ENCODE measurements at regions not wholly inside any gene's neighbourhood (a gene's known extent, or its start where the extent isn't known, plus 50 kb on each side); places are given as distances from the start of the nearest gene placed in this dataset.
"Not testable (repeated sequence)": the region's sequence is repeated elsewhere in the genome, so short reads cannot be mapped to it uniquely, and the experiment has no call there.

DNA sequence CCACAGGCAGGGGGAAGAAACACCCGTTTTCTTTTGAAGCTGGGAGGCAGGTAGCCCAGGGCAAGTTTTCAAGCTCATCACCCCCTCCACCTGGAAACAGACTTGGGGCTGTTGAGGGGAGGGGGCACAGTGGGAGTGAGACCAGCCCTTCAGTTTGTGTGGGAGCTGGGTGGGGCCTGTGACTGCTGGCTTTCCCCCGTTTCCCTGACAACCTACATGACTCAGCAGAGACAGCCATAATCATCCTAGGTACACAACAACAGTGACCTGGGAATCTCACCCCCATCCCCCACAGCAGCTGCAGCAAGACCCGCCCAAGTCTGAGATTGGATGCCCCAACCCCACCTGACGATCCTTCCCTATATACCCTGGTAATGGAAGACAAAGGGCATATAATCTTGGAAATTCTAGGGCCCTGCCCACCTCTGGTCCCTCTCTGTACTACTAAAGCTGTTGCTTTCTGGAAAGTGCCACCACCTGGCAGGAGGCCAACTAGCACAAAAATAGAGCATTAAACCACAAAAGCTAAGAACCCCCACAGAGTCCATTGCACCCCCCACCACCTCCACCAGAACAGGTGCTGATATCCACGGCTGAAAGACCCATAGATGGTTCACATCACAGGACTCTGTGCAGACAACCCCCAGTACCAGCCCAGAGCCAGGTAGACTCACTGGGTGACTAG is 422.2 kb upstream of the SGO1 start:
- no peak for DNase-seq

DNA sequence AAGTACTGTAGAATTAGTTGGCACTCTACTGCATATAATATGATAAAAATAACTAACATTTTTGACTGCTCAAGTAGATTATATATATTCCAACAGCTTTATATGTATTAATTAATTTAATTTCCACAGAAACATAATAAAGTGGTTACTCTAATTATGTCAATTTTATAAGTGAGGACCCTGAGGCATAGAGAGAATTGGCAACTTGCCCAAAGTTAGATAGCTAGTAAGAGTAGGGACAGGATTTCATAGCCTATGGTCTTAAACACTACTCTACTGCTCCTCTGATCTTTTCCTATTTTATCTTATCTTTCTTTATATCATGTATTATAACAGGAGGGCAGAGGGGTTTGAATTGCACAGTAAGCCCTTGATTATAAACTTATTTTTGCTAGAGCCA is 418.7 kb upstream of the SGO1 start:
- DNase-seq = no peak

DNA sequence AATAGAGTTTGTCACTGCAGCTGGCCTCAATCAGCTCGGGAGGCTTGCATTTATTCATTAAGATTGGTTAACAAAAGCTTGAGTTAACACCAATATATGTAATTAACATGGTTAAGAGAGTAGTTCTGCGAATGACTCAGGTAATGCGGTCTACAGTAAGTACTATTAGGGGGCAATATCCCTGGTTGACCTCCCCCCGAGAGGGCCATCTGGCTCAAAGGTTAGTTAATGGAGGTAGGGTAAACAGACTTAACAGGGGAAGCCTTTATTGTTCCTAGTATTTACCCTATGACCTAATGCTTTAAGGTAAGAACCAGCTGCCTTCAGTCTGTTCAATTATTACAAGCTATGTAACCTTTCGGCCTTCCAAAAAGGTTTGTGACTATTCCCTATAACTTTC is 403.3 kb upstream of the SGO1 start:
- peak; percentile 47 for DNase-seq

DNA sequence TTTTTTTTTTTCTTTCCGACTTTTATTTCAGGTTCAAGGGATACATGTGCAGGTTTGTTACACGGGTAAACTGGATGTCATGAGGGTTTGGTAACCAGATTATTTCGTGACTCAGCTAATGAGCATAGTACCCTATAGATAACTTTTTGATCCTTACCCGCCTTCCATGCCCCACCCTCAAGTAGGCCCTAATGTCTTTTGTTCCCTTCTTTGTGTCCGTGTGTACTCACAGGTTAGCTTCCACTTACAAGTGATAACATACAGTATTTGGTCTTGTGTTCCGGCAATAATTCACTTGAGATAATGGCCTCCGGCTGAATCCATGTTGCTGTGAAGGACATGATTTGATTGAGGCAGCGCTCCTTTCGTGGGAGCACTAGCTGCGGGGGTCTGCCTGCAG is 402.8 kb upstream of the SGO1 start:
- peak; percentile 18 for DNase-seq

DNA sequence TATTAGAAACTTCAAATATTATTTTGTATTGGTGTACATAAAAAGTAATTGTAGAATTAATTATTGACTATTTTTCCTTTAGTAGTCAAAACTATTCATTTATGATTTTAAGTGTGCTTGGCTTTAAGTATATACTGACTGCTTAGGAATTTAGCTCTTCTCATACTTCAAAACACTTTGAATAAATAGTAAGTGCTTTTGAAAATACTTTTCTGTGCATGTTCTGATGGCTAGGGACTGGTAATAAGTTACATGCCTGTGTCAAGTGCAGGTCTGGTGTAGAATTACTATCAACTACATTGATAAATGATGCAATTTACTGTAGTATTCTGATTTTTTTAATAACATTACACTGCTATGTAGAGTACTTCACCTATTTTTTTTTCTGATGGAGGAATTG is 397.6 kb upstream of the SGO1 start:
- DNase-seq = no peak

DNA sequence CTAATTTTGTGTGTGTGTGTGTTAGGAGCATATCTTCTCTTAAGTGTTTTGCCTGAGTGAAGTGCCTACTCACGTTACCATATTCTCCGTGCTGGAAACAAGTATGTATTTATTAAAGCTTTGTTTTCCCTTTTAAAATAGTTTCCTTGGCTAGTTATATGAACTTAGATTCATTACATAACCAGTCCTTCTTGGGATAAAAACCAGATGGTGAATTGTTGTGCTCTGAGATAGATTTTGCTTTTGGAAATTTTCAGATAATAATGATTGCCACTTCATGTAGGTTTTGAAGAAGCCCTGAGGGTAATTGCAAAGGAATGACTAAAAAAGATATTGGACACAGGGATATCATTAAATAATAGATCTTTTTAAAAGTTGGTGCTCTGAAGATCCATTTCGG is 390.2 kb upstream of the SGO1 start:
- no peak for DNase-seq

DNA sequence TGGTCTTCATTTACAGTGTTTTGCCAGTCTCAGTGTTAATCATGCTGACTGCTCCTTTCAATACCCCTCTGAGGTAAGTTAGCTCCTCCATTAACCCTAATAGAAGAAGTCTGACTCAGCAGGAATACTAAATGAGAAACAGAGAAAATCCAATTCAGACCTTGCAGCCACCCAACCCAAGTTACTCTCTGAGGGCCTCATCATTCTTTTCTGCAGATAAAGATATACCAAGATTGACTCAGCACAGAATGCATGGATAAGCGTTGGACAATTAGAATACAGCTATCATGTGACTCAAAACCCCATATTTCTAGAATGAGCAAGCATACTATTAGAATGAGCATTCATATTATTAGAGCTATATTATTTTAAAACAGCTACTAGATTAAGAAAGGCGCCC is 389.1 kb upstream of the SGO1 start:
- no peak for DNase-seq

DNA sequence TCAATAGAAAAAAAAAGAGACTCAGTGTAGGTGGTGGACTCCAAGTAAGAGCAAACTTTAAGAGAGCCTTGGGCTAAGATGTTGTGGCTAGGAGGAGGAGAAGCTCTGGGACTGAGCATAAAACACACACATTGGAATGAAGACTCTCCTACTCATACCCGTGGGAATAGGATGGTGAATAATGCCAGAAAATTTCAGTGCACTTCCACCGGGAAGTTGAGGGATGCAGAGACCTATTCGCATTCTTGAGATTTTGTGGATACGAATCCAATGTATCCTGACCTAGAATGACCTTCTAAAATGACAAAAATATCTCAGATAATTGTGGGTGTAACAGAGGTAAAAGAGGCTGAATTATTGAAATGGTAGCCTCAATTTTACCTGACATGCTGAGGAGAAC is 388.7 kb upstream of the SGO1 start:
- DNase-seq = no peak

DNA sequence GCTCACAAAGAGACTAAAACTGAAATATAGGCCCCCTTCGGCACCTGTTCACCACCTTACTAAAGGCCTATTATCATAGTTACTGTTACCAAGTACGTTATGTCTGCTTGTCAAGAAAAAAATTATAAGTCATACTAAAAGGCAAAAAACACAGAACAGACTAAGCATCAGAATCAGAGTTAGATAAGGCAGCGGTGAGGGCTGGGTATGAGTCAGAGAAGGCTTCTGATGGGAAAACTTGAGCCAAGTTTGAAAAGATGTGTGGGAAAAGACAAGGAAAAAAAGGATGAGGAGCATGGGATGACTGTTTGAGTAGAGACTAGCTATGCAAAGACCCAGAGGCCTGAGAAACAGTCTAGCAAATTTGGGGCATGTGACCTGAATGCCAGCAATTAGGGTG is 387.2 kb upstream of the SGO1 start:
- DNase-seq = no peak

DNA sequence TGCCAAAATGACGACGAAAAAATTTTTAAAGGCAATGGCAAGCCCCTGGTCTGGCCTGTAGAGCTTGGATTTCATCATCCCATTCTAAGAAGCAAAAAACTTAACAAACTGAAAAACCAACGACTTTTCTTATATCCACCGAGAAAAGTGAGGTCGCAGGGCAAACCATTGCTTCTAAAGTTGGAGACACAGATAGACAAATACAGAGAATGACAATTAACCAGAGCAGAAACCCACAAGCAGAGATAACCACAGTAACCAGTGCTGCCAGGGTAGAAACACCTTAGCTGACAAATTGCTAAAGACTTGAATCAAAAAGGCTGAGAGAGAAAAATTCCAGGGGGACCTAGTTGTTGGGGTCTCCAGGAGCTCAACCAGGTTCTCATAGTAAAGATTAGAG is 386.5 kb upstream of the SGO1 start:
- DNase-seq = no peak

DNA sequence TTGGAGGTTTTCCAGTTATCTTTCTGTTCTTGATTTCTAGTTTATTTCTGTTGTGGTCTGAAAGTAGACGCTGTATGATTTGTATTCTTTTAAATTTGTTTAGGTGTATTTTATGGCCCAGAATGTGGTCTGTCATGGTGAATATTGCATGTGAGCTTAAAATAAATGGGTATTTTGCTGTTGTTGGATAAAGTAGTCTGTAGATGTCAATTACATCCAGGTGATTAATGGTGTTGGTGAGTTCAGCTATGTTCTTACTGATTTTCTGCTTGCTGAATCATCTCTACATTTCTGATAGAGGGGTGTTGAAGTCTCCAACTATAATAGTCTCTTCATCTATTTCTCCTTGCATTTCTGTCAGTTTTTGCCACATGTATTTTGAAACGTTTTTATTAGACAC is 383.3 kb upstream of the SGO1 start:
- DNase-seq = no peak

DNA sequence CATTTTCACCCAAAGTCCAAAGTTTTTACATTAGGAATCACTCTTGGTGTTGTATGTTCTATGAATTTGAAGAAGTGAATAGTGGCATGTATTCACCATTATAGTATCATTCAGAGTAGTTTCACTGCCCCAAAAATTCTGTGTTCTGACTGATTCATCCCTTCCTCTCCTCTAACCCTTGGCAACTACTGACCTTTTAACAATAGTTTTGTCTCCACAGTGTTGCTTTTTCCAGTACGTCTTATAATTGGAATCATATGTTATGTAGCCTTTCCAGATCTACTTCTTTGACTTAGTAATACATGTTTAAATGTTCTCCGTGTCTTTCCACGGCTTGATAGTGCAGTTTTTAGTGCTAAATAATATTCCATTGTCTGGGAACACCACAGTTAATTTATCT is 379.0 kb upstream of the SGO1 start:
- no peak for DNase-seq

DNA sequence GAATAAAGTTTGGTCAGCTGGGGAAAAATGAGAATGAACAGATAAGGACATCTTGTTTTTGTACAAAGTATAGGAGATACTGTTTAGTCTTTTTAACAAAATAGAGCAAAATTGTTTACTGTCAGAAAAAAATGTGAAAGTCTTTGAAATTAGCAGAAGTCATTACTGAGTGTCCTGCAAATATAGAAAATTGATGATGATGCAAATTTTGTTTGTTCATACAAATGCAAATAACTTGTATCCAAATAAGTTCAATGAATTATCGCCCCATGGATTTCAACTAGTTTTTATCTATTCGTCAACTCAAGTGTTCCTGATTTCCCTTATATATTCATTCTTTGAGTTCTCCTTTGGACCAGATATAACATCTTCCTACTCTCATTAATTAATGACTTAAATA is 378.0 kb upstream of the SGO1 start:
- no peak for DNase-seq

DNA sequence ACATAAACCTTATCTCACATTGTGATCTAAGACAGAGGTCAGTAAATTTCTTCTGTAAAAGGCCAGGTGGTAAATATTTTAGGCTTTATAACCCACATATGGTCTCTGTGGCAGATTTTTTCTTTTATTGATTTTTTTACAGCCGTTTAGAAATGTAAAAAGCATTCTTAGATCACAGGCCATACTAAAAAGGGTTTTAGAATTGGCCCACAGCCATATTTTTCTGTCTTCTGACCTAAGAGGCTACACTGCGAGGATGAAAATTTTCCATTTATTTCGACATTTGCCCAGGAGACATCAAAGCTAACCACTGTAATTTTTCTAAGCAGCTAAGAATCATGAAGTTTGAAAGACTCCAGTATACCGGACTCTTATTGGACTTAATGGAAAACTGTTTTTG is 377.2 kb upstream of the SGO1 start:
- no peak for DNase-seq

DNA sequence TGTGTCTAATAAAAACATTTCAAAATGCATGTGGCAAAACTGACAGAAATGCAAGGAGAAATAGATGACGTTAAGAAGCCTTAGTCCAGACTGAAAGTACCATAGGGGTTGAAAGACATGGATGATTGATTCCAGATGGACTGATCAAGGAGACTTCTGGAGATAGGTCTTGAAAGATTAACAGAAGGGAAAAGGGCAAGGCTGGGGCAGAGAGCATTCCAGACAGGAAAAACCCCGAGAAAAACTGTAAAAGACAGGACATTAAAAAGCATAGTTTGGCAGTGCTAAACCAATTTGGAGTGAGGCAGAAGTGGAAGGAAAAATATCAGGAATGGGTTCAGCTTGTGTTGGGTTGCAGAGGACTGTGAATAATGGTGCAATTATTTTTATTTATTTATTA is 375.2 kb upstream of the SGO1 start:
- no peak for DNase-seq

DNA sequence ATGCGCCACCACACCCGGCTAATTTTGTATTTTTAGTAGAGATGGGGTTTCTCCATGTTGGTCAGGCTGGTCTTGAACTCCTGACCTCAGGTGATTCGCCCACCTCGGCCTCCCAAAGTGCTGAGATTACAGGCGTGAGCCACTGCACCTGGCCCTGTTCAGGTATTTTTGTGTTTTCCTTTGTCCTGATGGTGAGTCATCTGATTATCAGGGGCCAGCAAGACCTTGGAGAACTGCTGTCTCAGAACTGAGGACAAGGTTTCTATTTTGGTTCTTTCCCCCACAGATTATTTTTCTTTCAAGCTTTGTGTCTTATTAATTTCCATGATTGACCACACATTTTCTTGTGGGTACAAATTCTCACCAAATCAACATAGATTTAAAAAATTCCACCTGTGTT is 374.4 kb upstream of the SGO1 start:
- DNase-seq = not testable (repeated sequence)

DNA sequence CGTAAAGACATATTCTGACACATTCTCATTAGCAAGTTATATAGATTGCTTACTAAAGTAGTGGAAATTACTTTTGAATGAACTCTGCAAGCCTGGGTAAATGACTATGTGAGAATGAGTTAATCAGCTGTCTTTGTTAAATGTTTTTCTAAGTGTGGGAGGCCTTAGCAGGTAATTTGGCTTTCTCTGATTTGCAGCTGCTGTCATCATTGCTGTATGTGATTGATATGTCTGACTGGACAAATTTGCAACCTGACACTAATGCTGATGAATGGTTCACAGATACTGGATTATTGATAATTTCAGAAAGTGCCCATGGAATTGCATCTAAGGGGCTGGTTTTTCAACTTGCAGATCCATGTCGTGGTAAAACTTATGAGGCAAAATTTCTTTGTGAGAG is 372.2 kb upstream of the SGO1 start:
- no peak for DNase-seq

DNA sequence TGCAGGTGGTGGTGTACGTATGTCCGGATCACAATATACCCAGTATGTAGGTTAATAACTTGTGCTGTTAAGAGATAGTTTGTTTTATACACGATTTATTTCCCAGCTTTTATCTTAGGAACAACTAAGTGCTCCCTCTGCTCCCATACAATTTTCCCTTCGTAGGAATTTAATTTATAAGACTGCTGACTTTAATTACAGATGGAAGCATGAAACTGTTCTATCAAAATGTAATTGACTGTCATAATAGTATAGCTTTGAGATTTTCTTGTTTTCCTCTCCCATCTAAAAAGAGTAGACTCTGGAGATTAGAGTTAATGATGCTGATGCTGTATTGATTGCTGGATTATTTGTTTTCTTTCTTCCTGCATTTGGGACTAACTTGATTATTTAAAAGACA is 370.7 kb upstream of the SGO1 start:
- DNase-seq = no peak

DNA sequence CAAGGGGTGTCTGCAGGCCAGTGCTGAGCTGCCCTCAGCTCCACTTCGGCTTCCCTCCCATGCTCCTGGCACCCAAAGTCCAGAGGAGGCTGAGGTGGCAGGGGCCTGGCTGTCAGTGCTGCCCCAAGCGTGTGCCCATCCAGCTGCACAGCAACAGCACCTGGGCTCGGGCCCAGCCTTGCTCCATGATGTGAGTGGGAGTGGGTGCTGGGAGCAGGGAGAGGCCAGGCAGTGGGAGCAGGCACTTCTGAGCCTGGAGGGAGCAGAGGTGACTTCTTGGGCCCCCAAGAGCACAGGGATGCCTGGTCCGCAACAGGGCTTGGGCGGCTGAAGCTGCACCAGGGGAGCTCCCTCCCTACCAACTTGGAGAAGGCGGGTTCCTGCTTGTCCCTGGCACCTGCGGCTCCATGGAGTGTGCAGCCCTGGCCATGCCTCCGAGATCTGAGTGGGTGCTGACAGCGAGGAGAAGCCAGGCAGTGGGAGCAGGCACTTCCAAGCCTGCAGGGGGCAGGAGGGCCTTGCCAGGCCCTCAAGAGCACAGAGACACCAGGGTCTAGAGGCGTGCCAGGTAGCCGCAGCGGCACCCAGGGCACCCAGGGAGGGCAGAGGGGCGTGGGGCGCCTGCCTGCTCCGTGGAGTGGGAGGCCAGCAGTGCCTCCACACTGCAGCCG is 366.7 kb upstream of the SGO1 start:
- no peak for DNase-seq

DNA sequence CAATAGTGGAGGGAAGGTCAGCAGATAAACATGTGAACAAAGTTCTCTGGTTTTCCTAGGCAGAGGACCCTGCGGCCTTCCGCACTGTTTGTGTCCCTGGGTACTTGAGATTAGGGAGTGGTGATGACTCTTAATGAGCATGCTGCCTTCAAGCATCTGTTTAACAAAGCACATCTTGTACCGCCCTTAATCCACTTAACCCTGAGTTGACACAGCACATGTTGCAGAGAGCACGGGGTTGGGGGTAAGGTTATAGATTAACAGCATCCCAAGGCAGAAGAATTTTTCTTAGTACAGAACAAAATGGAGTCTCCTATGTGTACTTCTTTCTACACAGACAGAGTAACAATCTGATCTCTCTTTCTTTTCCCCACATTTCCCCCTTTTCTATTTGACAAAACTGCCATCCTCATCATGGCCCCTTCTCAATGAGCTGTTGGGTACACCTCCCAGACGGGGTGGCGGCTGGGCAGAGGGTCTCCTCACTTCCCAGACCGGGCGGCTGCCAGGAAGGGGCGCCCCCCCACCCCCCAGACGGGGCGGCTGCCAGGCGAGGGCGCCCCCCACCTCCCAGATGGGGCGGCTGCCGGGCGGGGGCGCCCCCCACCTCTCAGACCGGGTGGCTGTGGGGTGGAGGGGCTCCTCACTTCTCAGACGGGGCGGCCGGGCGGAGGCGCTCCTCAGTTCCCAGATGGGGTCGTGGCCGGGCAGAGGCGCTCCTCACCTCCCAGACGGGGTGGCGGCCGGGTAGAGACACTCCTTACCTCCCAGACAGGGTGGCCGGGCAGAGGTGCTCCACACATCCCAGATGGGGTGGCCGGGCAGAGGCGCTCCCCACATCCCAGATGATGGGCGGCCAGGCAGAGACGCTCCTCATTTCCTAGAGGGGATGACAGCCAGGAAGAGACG is 361.6 kb upstream of the SGO1 start:
- not testable (repeated sequence) for DNase-seq

DNA sequence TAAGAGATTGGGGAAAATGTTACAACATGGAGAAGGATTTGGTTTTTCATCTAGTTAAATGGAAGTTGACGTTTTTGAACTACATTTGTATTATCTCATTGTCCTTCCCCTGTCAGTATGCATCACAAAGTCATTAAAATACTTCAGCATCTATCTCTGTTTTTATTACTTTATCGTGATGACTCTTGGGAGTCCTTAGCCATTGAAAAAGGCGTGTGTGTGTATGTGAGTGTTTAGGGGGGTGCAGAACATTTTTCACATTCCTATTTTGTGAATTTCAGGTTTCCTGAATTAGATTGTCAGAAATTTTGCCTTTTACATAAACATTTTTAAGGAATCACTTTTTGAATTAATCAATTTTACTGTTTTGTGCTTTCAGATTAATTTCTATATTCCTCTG is 360.6 kb upstream of the SGO1 start:
- DNase-seq = no peak

DNA sequence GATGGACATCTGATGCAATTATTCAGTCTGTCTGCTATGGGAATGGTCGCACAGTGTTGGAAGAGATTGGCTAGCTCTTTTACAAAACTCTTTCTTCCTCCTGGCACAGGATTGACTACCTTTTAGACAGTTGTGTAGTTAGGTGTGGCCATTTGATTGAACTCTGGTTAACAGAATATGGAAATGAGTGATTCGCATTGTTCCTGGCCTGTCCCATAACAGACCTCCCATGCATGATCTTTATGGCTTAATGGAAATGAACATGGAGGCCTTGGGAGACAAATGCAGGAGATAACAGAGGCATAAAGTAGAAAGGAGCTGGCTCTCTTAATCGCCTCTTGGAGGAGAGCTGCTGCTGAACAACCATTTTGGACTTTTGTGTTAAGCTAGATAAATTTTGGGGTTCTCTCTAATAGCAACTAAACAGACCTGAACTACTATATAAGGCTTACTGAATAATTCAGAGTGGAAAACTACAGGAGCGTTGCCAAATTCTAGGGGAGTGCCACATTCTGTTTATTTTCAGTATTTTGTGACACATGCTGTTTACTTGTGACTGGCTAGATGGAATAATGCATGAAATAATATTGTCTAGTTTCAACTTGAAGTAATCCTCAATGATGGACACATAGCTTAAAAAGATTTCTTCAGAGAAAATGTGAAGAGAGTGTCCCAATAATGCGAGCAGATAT is 357.7 kb upstream of the SGO1 start:
- no peak for DNase-seq

DNA sequence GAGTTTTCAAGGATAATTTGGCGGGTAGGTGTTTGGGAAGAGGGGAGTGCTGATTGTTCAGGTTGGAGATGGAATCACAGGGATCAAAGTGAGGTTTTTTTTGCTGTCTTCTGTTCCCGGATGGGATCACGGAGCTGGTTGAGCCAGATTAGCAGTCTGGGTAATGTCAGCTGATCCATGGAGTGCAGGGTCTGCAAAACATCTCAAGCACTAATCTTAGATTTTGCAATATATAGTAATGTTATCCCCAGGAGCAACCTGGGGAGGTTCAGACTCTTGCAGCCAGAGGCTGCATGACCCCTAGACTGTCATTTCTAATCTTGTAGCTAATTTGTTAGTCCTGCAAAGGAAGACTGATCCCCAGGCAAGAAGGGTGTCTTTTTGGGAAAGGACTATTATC is 354.1 kb upstream of the SGO1 start:
- no peak for DNase-seq

DNA sequence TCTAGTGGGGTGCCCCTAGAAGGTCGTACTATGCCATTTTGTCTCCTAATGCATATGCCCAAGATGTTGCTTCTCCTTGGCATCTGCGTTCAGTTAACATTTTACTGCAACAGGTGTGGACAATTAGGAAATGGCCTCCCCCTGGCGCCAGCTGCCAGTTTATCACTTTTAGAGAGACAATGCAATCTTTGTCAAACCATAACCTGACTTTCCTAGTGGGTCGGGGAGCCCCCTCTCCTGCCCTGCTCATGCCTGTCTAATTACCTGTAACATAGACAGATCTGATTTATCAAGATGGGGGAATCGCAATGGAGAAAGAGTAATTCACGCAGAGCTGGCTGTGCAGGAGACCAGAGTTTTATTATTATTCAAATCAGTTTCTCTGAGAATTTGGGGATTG is 353.7 kb upstream of the SGO1 start:
- DNase-seq = no peak

All from DMS153 (cell line).